ENCODE measurements at regions not wholly inside any gene's neighbourhood (a gene's known extent, or its start where the extent isn't known, plus 50 kb on each side); places are given as distances from the start of the nearest gene placed in this dataset.

DNA sequence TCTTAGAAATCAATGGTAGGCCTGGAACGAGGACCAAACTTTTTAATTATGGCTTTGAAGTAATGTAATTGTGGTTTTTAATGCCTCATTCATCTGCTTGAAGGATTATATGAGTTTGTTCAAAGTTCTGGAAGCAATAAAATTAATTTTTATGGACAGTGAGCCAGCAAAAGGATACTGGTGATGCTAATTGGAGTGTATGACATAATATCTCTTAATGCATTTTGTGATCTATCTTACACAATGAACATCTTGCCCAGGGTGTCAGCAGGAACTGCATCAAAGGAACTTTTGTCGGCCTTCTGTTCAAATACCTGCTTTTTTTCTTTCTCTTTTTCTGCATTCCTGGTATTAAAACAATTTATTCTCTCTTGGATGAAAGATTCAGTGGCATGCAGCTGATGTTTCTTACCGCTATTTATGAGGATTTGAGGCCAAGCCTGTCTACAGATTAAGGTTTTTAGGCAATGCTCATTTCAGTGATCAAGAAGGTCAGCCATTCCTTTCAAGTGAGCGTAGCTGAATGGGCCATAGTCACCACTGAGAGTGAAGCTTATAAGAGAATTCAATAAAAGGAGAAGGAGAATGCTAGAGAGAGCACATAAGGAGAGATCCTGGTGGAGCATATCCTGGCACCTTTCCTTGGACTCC, 974.8 kb downstream of the SORCS3 start:
- 67% methylated on average over 3 of the region's 4 CpGs for WGBS (ENCODE audit: insufficient coverage)
- ATAC-seq (replicated peaks in 1 of 4) (no peak), DNase-seq (no peak)
- Histone ChIP-seq H3K4me1 (ENCODE audit: control insufficient read depth in 1 of 2, extremely low read depth in 1 of 2, insufficient read depth in 2 of 2, low read length in 2 of 2) (no peaks in the 10 kb centered on the region), H3K36me3 (ENCODE audit: control insufficient read depth in 2 of 2, extremely low read depth in 1 of 2, insufficient read depth in 1 of 2, low read length in 1 of 2) (no peaks in the 10 kb centered on the region), H3K27ac (ENCODE audit: low read length) (no peak overlapping the region), H3K27me3 (replicated peaks in 1 of 2; ENCODE audit: control insufficient read depth in 2 of 2, extremely low read depth in 1 of 2, insufficient read depth in 2 of 2, low read length in 1 of 2) (no peaks in the 10 kb centered on the region), H3K9me3 (no peaks in the 10 kb centered on the region), H3K4me3 (ENCODE audit: control insufficient read depth in 1 of 2, extremely low read depth in 1 of 2, low read length in 1 of 2) (no peak overlapping the region)
- H3K27me3 Mint-ChIP-seq: no peaks in the 10 kb centered on the region
- no peak overlapping the region for H3K4me3 Mint-ChIP-seq
- H3K4me1 Mint-ChIP-seq: no peaks in the 10 kb centered on the region
- CTCF ChIA-PET: no interaction called here
- no peak overlapping the region for H3K27ac Mint-ChIP-seq
- H3K9me3 Mint-ChIP-seq: peaks cover 5 to 9% (median 5%) of the 10 kb centered on the region in 3 donors
- POLR2A ChIA-PET: no interaction called here
- H3K36me3 Mint-ChIP-seq: no peaks in the 10 kb centered on the region

GRCh38 chr10:105611244-105611798, 970.2 kb downstream of the SORCS3 start:
- POLR2A ChIA-PET: no interaction called here
- Histone ChIP-seq H3K4me3 (ENCODE audit: control insufficient read depth in 1 of 2, extremely low read depth in 1 of 2, low read length in 1 of 2) (no peak overlapping the region), H3K9me3 (no peaks in the 10 kb centered on the region), H3K27me3 (replicated peaks in 1 of 2; ENCODE audit: control insufficient read depth in 2 of 2, extremely low read depth in 1 of 2, insufficient read depth in 2 of 2, low read length in 1 of 2) (no peaks in the 10 kb centered on the region), H3K4me1 (ENCODE audit: control insufficient read depth in 1 of 2, extremely low read depth in 1 of 2, insufficient read depth in 2 of 2, low read length in 2 of 2) (no peaks in the 10 kb centered on the region), H3K27ac (ENCODE audit: low read length) (no peak overlapping the region), H3K36me3 (ENCODE audit: control insufficient read depth in 2 of 2, extremely low read depth in 1 of 2, insufficient read depth in 1 of 2, low read length in 1 of 2) (no peaks in the 10 kb centered on the region)
- no peak for DNase-seq
- no peaks in the 10 kb centered on the region for H3K4me1 Mint-ChIP-seq
- H3K27ac Mint-ChIP-seq: no peak overlapping the region
- CTCF ChIA-PET: interaction anchor here in 1 of 2 donors (0.6 kb wide), 1 partner anchor 1017 kb away, joined by 3 read pairs; no protein-coding TSS in a partner anchor
- no peaks in the 10 kb centered on the region for H3K27me3 Mint-ChIP-seq
- H3K4me3 Mint-ChIP-seq: no peak overlapping the region
- peaks cover 5 to 19% (median 11%) of the 10 kb centered on the region in 3 donors for H3K9me3 Mint-ChIP-seq
- H3K36me3 Mint-ChIP-seq: no peaks in the 10 kb centered on the region
- ATAC-seq (replicated peaks in 1 of 4): no peak

- CTCF ChIA-PET: no interaction called here
- no peaks in the 10 kb centered on the region for H3K4me1 Mint-ChIP-seq
- no peaks in the 10 kb centered on the region for H3K36me3 ChIP-seq (ENCODE audit: control insufficient read depth in 2 of 2, extremely low read depth in 1 of 2, insufficient read depth in 1 of 2, low read length in 1 of 2)
- H3K4me1 ChIP-seq (ENCODE audit: control insufficient read depth in 1 of 2, extremely low read depth in 1 of 2, insufficient read depth in 2 of 2, low read length in 2 of 2): no peaks in the 10 kb centered on the region
- H3K36me3 Mint-ChIP-seq: no peaks in the 10 kb centered on the region
- no peak overlapping the region for H3K27ac ChIP-seq (ENCODE audit: low read length)
- no peak for DNase-seq
- H3K27me3 Mint-ChIP-seq: no peaks in the 10 kb centered on the region
- no peak overlapping the region for H3K4me3 Mint-ChIP-seq
- H3K27me3 ChIP-seq (replicated peaks in 1 of 2; ENCODE audit: control insufficient read depth in 2 of 2, extremely low read depth in 1 of 2, insufficient read depth in 2 of 2, low read length in 1 of 2): no peaks in the 10 kb centered on the region
- no peaks in the 10 kb centered on the region for H3K9me3 ChIP-seq
- WGBS (ENCODE audit: insufficient coverage): no CpG with 5 or more reads among the region's 1 CpG
- POLR2A ChIA-PET: no interaction called here
- no peak for ATAC-seq (replicated peaks in 1 of 4)
- peaks cover 5 to 19% (median 11%) of the 10 kb centered on the region in 3 donors for H3K9me3 Mint-ChIP-seq
- no peak overlapping the region for H3K4me3 ChIP-seq (ENCODE audit: control insufficient read depth in 1 of 2, extremely low read depth in 1 of 2, low read length in 1 of 2)
- no peak overlapping the region for H3K27ac Mint-ChIP-seq
These were observed 968.4 kb downstream of the SORCS3 start for GRCh38 chr10:105609451-105609850.

- no peak for ATAC-seq (replicated peaks in 1 of 4)
- Histone ChIP-seq H3K4me3 (ENCODE audit: control insufficient read depth in 1 of 2, extremely low read depth in 1 of 2, low read length in 1 of 2) (no peak overlapping the region), H3K4me1 (ENCODE audit: control insufficient read depth in 1 of 2, extremely low read depth in 1 of 2, insufficient read depth in 2 of 2, low read length in 2 of 2) (no peaks in the 10 kb centered on the region), H3K27ac (ENCODE audit: low read length) (no peak overlapping the region), H3K36me3 (ENCODE audit: control insufficient read depth in 2 of 2, extremely low read depth in 1 of 2, insufficient read depth in 1 of 2, low read length in 1 of 2) (no peaks in the 10 kb centered on the region), H3K9me3 (no peaks in the 10 kb centered on the region), H3K27me3 (replicated peaks in 1 of 2; ENCODE audit: control insufficient read depth in 2 of 2, extremely low read depth in 1 of 2, insufficient read depth in 2 of 2, low read length in 1 of 2) (no peaks in the 10 kb centered on the region)
- Mint-ChIP-seq H3K27ac (no peak overlapping the region), H3K36me3 (no peaks in the 10 kb centered on the region), H3K9me3 (peaks cover 5 to 19% (median 12%) of the 10 kb centered on the region in 3 donors), H3K4me1 (no peaks in the 10 kb centered on the region), H3K4me3 (no peak overlapping the region), H3K27me3 (no peaks in the 10 kb centered on the region)
- DNase-seq: no peak
- ChIA-PET POLR2A (no interaction called here), CTCF (interaction anchor here in 1 of 2 donors (0.6 kb wide), 1 partner anchor 361 kb away, joined by 3 read pairs; no protein-coding TSS in a partner anchor)
These were observed 964.8 kb downstream of the SORCS3 start for GRCh38 chr10:105605918-105606317.

- H3K4me1 Mint-ChIP-seq: no peaks in the 10 kb centered on the region
- Histone ChIP-seq H3K27me3 (replicated peaks in 1 of 2; ENCODE audit: control insufficient read depth in 2 of 2, extremely low read depth in 1 of 2, insufficient read depth in 2 of 2, low read length in 1 of 2) (no peaks in the 10 kb centered on the region), H3K4me3 (ENCODE audit: control insufficient read depth in 1 of 2, extremely low read depth in 1 of 2, low read length in 1 of 2) (no peak overlapping the region), H3K36me3 (ENCODE audit: control insufficient read depth in 2 of 2, extremely low read depth in 1 of 2, insufficient read depth in 1 of 2, low read length in 1 of 2) (no peaks in the 10 kb centered on the region), H3K27ac (ENCODE audit: low read length) (no peak overlapping the region), H3K9me3 (no peaks in the 10 kb centered on the region), H3K4me1 (ENCODE audit: control insufficient read depth in 1 of 2, extremely low read depth in 1 of 2, insufficient read depth in 2 of 2, low read length in 2 of 2) (no peaks in the 10 kb centered on the region)
- DNase-seq (no peak), ATAC-seq (replicated peaks in 1 of 4) (no peak)
- H3K4me3 Mint-ChIP-seq: no peak overlapping the region
- H3K9me3 Mint-ChIP-seq: peaks cover 5 to 19% (median 12%) of the 10 kb centered on the region in 3 donors
- H3K27ac Mint-ChIP-seq: no peak overlapping the region
- WGBS (ENCODE audit: insufficient coverage): no CpG with 5 or more reads among the region's 3 CpGs
- no peaks in the 10 kb centered on the region for H3K36me3 Mint-ChIP-seq
- POLR2A ChIA-PET: no interaction called here
- CTCF ChIA-PET: no interaction called here
- H3K27me3 Mint-ChIP-seq: no peaks in the 10 kb centered on the region
These were observed 964.0 kb downstream of the SORCS3 start for GRCh38 chr10:105605104-105605503.

DNA sequence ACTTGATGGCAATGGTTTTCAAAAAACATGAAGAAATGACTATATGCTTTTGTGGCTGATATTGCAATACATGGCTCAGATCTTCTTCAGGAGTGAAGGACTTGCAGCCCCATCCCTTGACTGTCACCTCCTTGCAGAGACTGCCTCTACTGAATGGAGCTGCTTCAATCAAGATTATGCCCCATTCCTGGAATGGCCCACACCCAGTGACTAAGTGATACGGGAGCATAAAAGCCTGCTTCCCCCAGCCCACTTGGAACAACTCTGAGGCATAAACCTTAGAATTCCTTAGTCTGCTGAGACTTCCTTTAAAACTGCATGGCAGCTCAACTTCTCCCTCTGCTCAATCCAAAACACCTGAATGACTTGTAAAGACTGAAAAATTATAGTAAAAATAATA, 957.1 kb downstream of the SORCS3 start:
- DNase-seq (no peak), ATAC-seq (replicated peaks in 1 of 4) (no peak)
- H3K4me3 ChIP-seq (ENCODE audit: control insufficient read depth in 1 of 2, extremely low read depth in 1 of 2, low read length in 1 of 2): no peak overlapping the region
- no peaks in the 10 kb centered on the region for H3K27me3 ChIP-seq (replicated peaks in 1 of 2; ENCODE audit: control insufficient read depth in 2 of 2, extremely low read depth in 1 of 2, insufficient read depth in 2 of 2, low read length in 1 of 2)
- no peaks in the 10 kb centered on the region for H3K4me1 ChIP-seq (ENCODE audit: control insufficient read depth in 1 of 2, extremely low read depth in 1 of 2, insufficient read depth in 2 of 2, low read length in 2 of 2)
- H3K36me3 ChIP-seq (ENCODE audit: control insufficient read depth in 2 of 2, extremely low read depth in 1 of 2, insufficient read depth in 1 of 2, low read length in 1 of 2): no peaks in the 10 kb centered on the region
- CTCF ChIA-PET: no interaction called here
- no peak overlapping the region for H3K4me3 Mint-ChIP-seq
- POLR2A ChIA-PET: no interaction called here
- H3K36me3 Mint-ChIP-seq: no peaks in the 10 kb centered on the region
- peaks cover 3 to 17% (median 16%) of the 10 kb centered on the region in 3 donors for H3K9me3 Mint-ChIP-seq
- H3K9me3 ChIP-seq: no peaks in the 10 kb centered on the region
- WGBS (ENCODE audit: insufficient coverage): no CpG with 5 or more reads among the region's 1 CpG
- no peak overlapping the region for H3K27ac ChIP-seq (ENCODE audit: low read length)
- H3K27me3 Mint-ChIP-seq: no peaks in the 10 kb centered on the region
- H3K4me1 Mint-ChIP-seq: no peaks in the 10 kb centered on the region
- H3K27ac Mint-ChIP-seq: no peak overlapping the region

- H3K36me3 Mint-ChIP-seq: no peaks in the 10 kb centered on the region
- CTCF ChIA-PET: no interaction called here
- peaks cover 0 to 12% (median 11%) of the 10 kb centered on the region in 3 donors for H3K9me3 Mint-ChIP-seq
- WGBS (ENCODE audit: insufficient coverage): no CpG with 5 or more reads among the region's 1 CpG
- H3K27ac Mint-ChIP-seq: no peak overlapping the region
- Histone ChIP-seq H3K4me1 (ENCODE audit: control insufficient read depth in 1 of 2, extremely low read depth in 1 of 2, insufficient read depth in 2 of 2, low read length in 2 of 2) (no peaks in the 10 kb centered on the region), H3K36me3 (ENCODE audit: control insufficient read depth in 2 of 2, extremely low read depth in 1 of 2, insufficient read depth in 1 of 2, low read length in 1 of 2) (no peaks in the 10 kb centered on the region), H3K27ac (ENCODE audit: low read length) (no peak overlapping the region), H3K9me3 (no peaks in the 10 kb centered on the region), H3K27me3 (replicated peaks in 1 of 2; ENCODE audit: control insufficient read depth in 2 of 2, extremely low read depth in 1 of 2, insufficient read depth in 2 of 2, low read length in 1 of 2) (no peaks in the 10 kb centered on the region), H3K4me3 (ENCODE audit: control insufficient read depth in 1 of 2, extremely low read depth in 1 of 2, low read length in 1 of 2) (no peak overlapping the region)
- ATAC-seq (replicated peaks in 1 of 4): no peak
- DNase-seq: no peak
- no peaks in the 10 kb centered on the region for H3K27me3 Mint-ChIP-seq
- POLR2A ChIA-PET: no interaction called here
- no peak overlapping the region for H3K4me3 Mint-ChIP-seq
- H3K4me1 Mint-ChIP-seq: no peaks in the 10 kb centered on the region
These were observed 956.2 kb downstream of the SORCS3 start for GRCh38 chr10:105597312-105597711.
